H1 (cell line): ENCODE measurements at regions not wholly inside any gene's neighbourhood (a gene's known extent, or its start where the extent isn't known, plus 50 kb on each side); places are given as distances from the start of the nearest gene placed in this dataset.

Experiments
- CTCF ChIA-PET: fragments of 300-600 bp; sonication (Branson Sonifier 250); formaldehyde crosslinking; loops from one replicate; lab custom pipeline; 2021; ENCODE audit not compliant: partially characterized antibody; lab: Charles Lee
- POLR2A ChIA-PET: fragments of 300-600 bp; sonication (Branson Sonifier 250); formaldehyde crosslinking; loops from one replicate; lab custom pipeline; 2021; ENCODE audit warnings: inconsistent platforms; ENCODE audit not compliant: partially characterized antibody; lab: Charles Lee
- DNase-seq, 2 experiments: peaks; one replicate each; pipeline versions ENCODE4 v3.0.0 to v3.0.0-alpha.2; 2010 to 2022; ENCODE audit warnings: low spot score in 2 of 2, low read depth in 1 of 2, mixed read lengths in 1 of 2
- FAIRE-seq: peaks from 2 replicates; lab custom pipeline; 2011; peaks lifted over from hg19 to GRCh38; lab: Jason Lieb, UNC
- H2AFZ ChIP-seq: 2 replicates; pipeline ENCODE4 v1.8.1; 2012; ENCODE audit warnings: low read length, inconsistent platforms
- H2AK5ac ChIP-seq: 2 replicates; pipeline ENCODE4 v1.6.1; 2013; ENCODE audit warnings: low read depth, low read length
- H2BK120ac ChIP-seq: replicated peaks from 2 replicates; pipeline ENCODE3; 2013; ENCODE audit warnings: low read depth, low read length, inconsistent platforms
- H2BK12ac ChIP-seq: 2 replicates; pipeline ENCODE4 v1.6.1; 2013; ENCODE audit warnings: low read depth, low read length
- H2BK15ac ChIP-seq: 2 replicates; pipeline ENCODE4 v1.6.1; 2013; ENCODE audit warnings: low read length
- H2BK20ac ChIP-seq: 2 replicates; pipeline ENCODE4 v1.6.1; 2013; ENCODE audit warnings: low read length
- H2BK5ac ChIP-seq: 2 replicates; pipeline ENCODE4 v1.6.1; 2013; ENCODE audit warnings: low read depth, low read length
- H3K14ac ChIP-seq: 2 replicates; pipeline ENCODE4 v1.6.1; 2013; ENCODE audit warnings: inconsistent platforms; ENCODE audit not compliant: insufficient read length
- H3K18ac ChIP-seq: 2 replicates; pipeline ENCODE4 v1.6.1; 2013; ENCODE audit warnings: low read length; ENCODE audit errors: extremely low read depth
- H3K23ac ChIP-seq: 2 replicates; pipeline ENCODE4 v1.6.1; 2013; ENCODE audit warnings: inconsistent platforms; ENCODE audit not compliant: insufficient read length
- H3K23me2 ChIP-seq: 2 replicates; pipeline ENCODE4 v1.6.1; 2013; ENCODE audit warnings: low read depth, low read length
- H3K27ac ChIP-seq: 2 replicates; pipeline ENCODE4 v1.6.1; 2011; ENCODE audit warnings: low read depth, low read length, inconsistent platforms
- H3K27me3 ChIP-seq, 4 experiments: replicated peaks in 1 of 4; 1 replicate in 1 of 4; 2 replicates in 3 of 4; pipeline versions ENCODE4 v1.6.1 to v1.8.1; 2011 to 2013; ENCODE audit warnings: low read length in 3 of 4, mild to moderate bottlenecking in 3 of 4, inconsistent platforms in 2 of 4, mixed read lengths in 2 of 4, moderate library complexity in 1 of 4; ENCODE audit not compliant: control insufficient read depth in 3 of 4, insufficient read depth in 3 of 4; ENCODE audit errors: extremely low read depth in 1 of 4
- H3K36me3 ChIP-seq, 4 experiments: 2 replicates each; pipeline versions ENCODE4 v1.6.1 to v1.8.1; 2011 to 2013; ENCODE audit warnings: mild to moderate bottlenecking in 4 of 4, low read length in 3 of 4, moderate library complexity in 2 of 4, control low read depth in 1 of 4, inconsistent platforms in 1 of 4; ENCODE audit not compliant: insufficient read depth in 4 of 4, control insufficient read depth in 2 of 4
- H3K4ac ChIP-seq: replicated peaks from 2 replicates; pipeline ENCODE3; 2013; ENCODE audit warnings: low read length, low read depth, mixed read lengths, inconsistent platforms; ENCODE audit not compliant: insufficient read length
- H3K4me1 ChIP-seq, 4 experiments: replicated peaks in 1 of 4; 1 replicate in 1 of 4; 2 replicates in 3 of 4; pipeline versions ENCODE4 v1.6.1 to v1.8.1; 2011 to 2013; ENCODE audit warnings: low read length in 3 of 4, inconsistent platforms in 2 of 4, mixed read lengths in 1 of 4; ENCODE audit not compliant: insufficient read depth in 4 of 4, control insufficient read depth in 3 of 4
- H3K4me2 ChIP-seq, 2 experiments: 2 replicates each; pipeline versions ENCODE4 v1.6.1 to v1.8.1; 2011 to 2013; ENCODE audit warnings: low read depth in 2 of 2, low read length in 2 of 2, control low read depth in 1 of 2, inconsistent platforms in 1 of 2, mild to moderate bottlenecking in 1 of 2; ENCODE audit not compliant: insufficient read depth in 1 of 2
- H3K4me3 ChIP-seq, 4 experiments: fragments of 200-600, 300-600 bp in 1 of 4; sonication (generic), shearing (Covaris generic), sonication (Bioruptor Twin) in 1 of 4; 2 replicates each; pipeline versions ENCODE4 v1.5.1 to v1.8.1; 2011 to 2016; ENCODE audit warnings: low read length in 4 of 4, low read depth in 3 of 4, control low read depth in 2 of 4, inconsistent platforms in 2 of 4, mild to moderate bottlenecking in 2 of 4, mixed read lengths in 1 of 4, moderate library complexity in 1 of 4; ENCODE audit not compliant: insufficient read depth in 2 of 4; ENCODE audit errors: extremely low read depth in 1 of 4
- H3K56ac ChIP-seq: replicated peaks from 2 replicates; pipeline ENCODE3; 2013; ENCODE audit warnings: low read depth, mild to moderate bottlenecking, mixed read lengths, low read length, inconsistent platforms; ENCODE audit not compliant: insufficient read length
- H3K79me1 ChIP-seq: 2 replicates; pipeline ENCODE4 v1.6.1; 2013; ENCODE audit warnings: low read depth, low read length, control low read depth
- H3K79me2 ChIP-seq, 2 experiments: 2 replicates each; pipeline versions ENCODE4 v1.6.1 to v1.8.1; 2012 to 2013; ENCODE audit warnings: low read length in 2 of 2, mild to moderate bottlenecking in 2 of 2, inconsistent platforms in 1 of 2; ENCODE audit not compliant: insufficient read depth in 2 of 2, control insufficient read depth in 1 of 2
- H3K9ac ChIP-seq, 4 experiments: replicated peaks in 1 of 4; 1 replicate in 1 of 4; 2 replicates in 3 of 4; pipeline versions ENCODE4 v1.6.1 to v1.8.1; 2011 to 2013; ENCODE audit warnings: low read depth in 3 of 4, low read length in 3 of 4, control low read depth in 2 of 4, mild to moderate bottlenecking in 2 of 4, moderate library complexity in 2 of 4, inconsistent platforms in 1 of 4; ENCODE audit errors: extremely low read depth in 1 of 4
- H3K9me3 ChIP-seq, 2 experiments: 2 replicates each; pipeline versions ENCODE4 v1.6.1 to v1.8.1; 2012 to 2013; ENCODE audit warnings: mild to moderate bottlenecking in 2 of 2, moderate library complexity in 2 of 2, control low read depth in 1 of 2, inconsistent platforms in 1 of 2, low read depth in 1 of 2, low read length in 1 of 2, mixed read lengths in 1 of 2; ENCODE audit not compliant: insufficient read depth in 2 of 2
- H4K20me1 ChIP-seq, 2 experiments: replicated peaks in 1 of 2; 2 replicates each; pipeline versions ENCODE3 to v1.8.1; 2011 to 2013; ENCODE audit warnings: inconsistent platforms in 2 of 2, low read length in 2 of 2, mild to moderate bottlenecking in 1 of 2; ENCODE audit not compliant: insufficient read depth in 2 of 2, control insufficient read depth in 1 of 2
- H4K5ac ChIP-seq: 2 replicates; pipeline ENCODE4 v1.6.1; 2013; ENCODE audit warnings: low read length, low read depth, mixed read lengths, inconsistent platforms; ENCODE audit not compliant: insufficient read length
- H4K8ac ChIP-seq: 2 replicates; pipeline ENCODE4 v1.8.0; 2013; ENCODE audit warnings: mild to moderate bottlenecking, moderate library complexity, low read length, inconsistent platforms; ENCODE audit not compliant: insufficient read depth; ENCODE audit errors: extremely low read depth
- H4K91ac ChIP-seq: replicated peaks from 2 replicates; pipeline ENCODE3; 2013; ENCODE audit warnings: low read length, mixed read lengths, inconsistent platforms; ENCODE audit not compliant: insufficient read length
- CHD7 ChIP-seq: fragments of 300-600 bp; sonication (generic); IDR thresholded peaks from 2 replicates; pipeline ENCODE4 v1.7.1; 2012; ENCODE audit warnings: low read length, moderate library complexity, mild to moderate bottlenecking, inconsistent platforms; ENCODE audit not compliant: insufficient replicate concordance
- WGBS, 2 experiments: shearing (Covaris generic) in 1 of 2; methylation state at CpG; one replicate each; pipeline versions ENCODE4 v1.1.6 to v1.1.7; 2013 to 2015; ENCODE audit warnings: low lambda C conversion rate in 2 of 2, mixed read lengths in 2 of 2, inconsistent platforms in 1 of 2, low coverage in 1 of 2, missing lambda C conversion rate in 1 of 2; ENCODE audit not compliant: insufficient replicate concordance in 2 of 2, insufficient coverage in 1 of 2, insufficient read length in 1 of 2; ENCODE audit errors: extremely low coverage in 1 of 2, missing lambda C conversion rate in 1 of 2; 5-methylcytosine and 5-hydroxymethylcytosine counted together

GRCh38 chr4:107392380-107392779 lies 327.7 kb downstream of the PAPSS1 start:
- H4K91ac ChIP-seq: no peak overlapping the region
- no peaks in the 10 kb centered on the region for H3K4me1 ChIP-seq
- CTCF ChIA-PET: interaction anchor here (1.4 kb wide), 1 partner anchor 31 kb away, joined by 5 read pairs; no protein-coding TSS in a partner anchor
- TF ChIP-seq CHD7: no peak

More at GRCh38 chr4:107392380-107392779, 327.7 kb downstream of the PAPSS1 start:
- no peaks in the 10 kb centered on the region for H3K79me2 ChIP-seq
- H3K79me1 ChIP-seq: no peaks in the 10 kb centered on the region
- DNase-seq (no peak), FAIRE-seq (no peak)
- H2BK5ac ChIP-seq: no peak overlapping the region
- no peak overlapping the region for H2AK5ac ChIP-seq
- no peaks in the 10 kb centered on the region for H4K20me1 ChIP-seq
- H3K18ac ChIP-seq: no peak overlapping the region
- H2BK15ac ChIP-seq: no peak overlapping the region
- no peak overlapping the region for H3K23ac ChIP-seq
- H3K9ac ChIP-seq: no peak overlapping the region
- no peak overlapping the region for H2BK20ac ChIP-seq
- H2AFZ ChIP-seq: no peak overlapping the region
- H3K56ac ChIP-seq: no peak overlapping the region
- H3K9me3 ChIP-seq: no peaks in the 10 kb centered on the region; a peak in 1 of 4 replicates
- POLR2A ChIA-PET: no interaction called here
- no peak overlapping the region for H3K14ac ChIP-seq
- no peak overlapping the region for H3K27ac ChIP-seq
- no peaks in the 10 kb centered on the region for H3K36me3 ChIP-seq
- no peak overlapping the region for H3K4me2 ChIP-seq
- no peak overlapping the region for H4K5ac ChIP-seq
- H2BK12ac ChIP-seq: no peak overlapping the region
- no peak overlapping the region for H4K8ac ChIP-seq
- no peak overlapping the region for H3K4me3 ChIP-seq
- no peak overlapping the region for H3K4ac ChIP-seq
- H2BK120ac ChIP-seq: no peak overlapping the region
- H3K27me3 ChIP-seq: no peaks in the 10 kb centered on the region
- WGBS, 2 experiments: 93% methylated on average over 3 of the region's 3 CpGs; no CpG with 5 or more reads in 1 of the 2 experiments
- no peaks in the 10 kb centered on the region for H3K23me2 ChIP-seq
